LNCaP clone FGC (cell line): ENCODE measurements at regions not wholly inside any gene's neighbourhood (a gene's known extent, or its start where the extent isn't known, plus 50 kb on each side); places are given as distances from the start of the nearest gene placed in this dataset.

Experiments used
- DNase-seq: peaks from one replicate; pipeline ENCODE4 v3.0.0-alpha.2; 2011; ENCODE audit warnings: low read depth
- H3K4me3 ChIP-seq: 2 replicates; pipeline ENCODE4 v1.5.1; 2011; ENCODE audit warnings: mild to moderate bottlenecking, low read depth, low read length, control low read depth
- CTCF ChIP-seq: IDR thresholded peaks from 2 replicates; pipeline ENCODE4 v1.5.1; 2012; ENCODE audit warnings: mild to moderate bottlenecking; ENCODE audit not compliant: control insufficient read depth, insufficient read depth; ENCODE audit errors: extremely low read depth

- H3K4me3 ChIP-seq = no peak overlapping the region
- no peak for DNase-seq
- TF ChIP-seq CTCF = no peak
Measured at GRCh38 chr5:57581772-57582171, 99.2 kb upstream of the ACTBL2 start.

- no peak for TF ChIP-seq CTCF
- H3K4me3 ChIP-seq = no peak overlapping the region
- DNase-seq = no peak
Measured at GRCh38 chr5:57581222-57581621, 98.6 kb upstream of the ACTBL2 start.

- no peak for TF ChIP-seq CTCF
- H3K4me3 ChIP-seq = no peak overlapping the region
Measured at GRCh38 chr5:57577432-57578175, 95.0 kb upstream of the ACTBL2 start.

DNA sequence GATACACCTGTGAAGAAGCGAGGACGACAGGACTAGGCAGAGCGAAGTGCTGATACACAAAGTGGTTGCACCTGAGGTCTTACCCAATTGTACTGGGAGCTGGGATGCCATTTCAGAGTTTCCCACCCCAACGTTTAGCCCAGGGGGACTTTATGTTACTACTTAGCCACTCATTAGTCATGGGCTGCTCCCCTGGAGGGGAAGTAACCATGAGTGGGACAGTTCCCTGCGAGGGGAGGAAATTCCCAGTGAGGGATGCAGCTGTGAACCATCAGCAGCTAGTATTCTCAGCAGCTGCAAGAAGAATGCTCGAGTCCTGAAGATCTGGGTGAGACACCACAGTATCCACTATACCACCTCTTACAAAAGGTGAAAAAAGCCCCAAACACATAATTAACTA, 93.7 kb upstream of the ACTBL2 start:
- TF ChIP-seq CTCF = no peak
- DNase-seq = no peak
- no peak overlapping the region for H3K4me3 ChIP-seq

More at GRCh38 chr5:57577432-57578175, 95.0 kb upstream of the ACTBL2 start:
- DNase-seq = no peak

GRCh38 chr5:57575839-57576238, 93.2 kb upstream of the ACTBL2 start:
- TF ChIP-seq CTCF = no peak
- no peak overlapping the region for H3K4me3 ChIP-seq
- no peak for DNase-seq

DNA sequence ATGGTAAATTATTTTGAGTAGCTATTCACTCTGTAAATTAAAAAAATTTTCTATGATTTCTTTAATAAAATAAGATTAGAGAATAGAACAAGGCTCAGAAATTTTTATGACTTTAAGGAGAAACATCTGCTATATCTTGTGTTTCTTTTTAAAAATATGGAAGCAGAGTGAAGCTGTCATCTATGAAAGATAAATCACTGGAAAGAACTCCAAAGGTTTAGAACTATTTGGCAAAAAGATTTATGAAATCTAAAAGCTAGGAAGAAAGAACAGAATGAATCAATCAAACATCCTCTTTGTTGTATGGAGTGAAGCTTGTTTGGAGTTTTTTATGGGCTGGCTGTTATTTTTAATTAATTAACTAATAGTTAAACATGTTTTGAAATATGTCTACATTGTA, 89.8 kb upstream of the ACTBL2 start:
- no peak for DNase-seq
- no peak overlapping the region for H3K4me3 ChIP-seq
- no peak for TF ChIP-seq CTCF

GRCh38 chr5:57569601-57570000, 87.0 kb upstream of the ACTBL2 start:
- H3K4me3 ChIP-seq = no peak overlapping the region
- TF ChIP-seq CTCF = no peak
- DNase-seq = no peak
